HEK293 (cell line): ENCODE measurements at regions not wholly inside any gene's neighbourhood (a gene's known extent, or its start where the extent isn't known, plus 50 kb on each side); places are given as distances from the start of the nearest gene placed in this dataset.

Source experiments
- CTCF ChIA-PET: fragments of 350-600 bp; formaldehyde crosslinking; extraction: SDS; loops from one replicate; lab custom pipeline; 2021; ENCODE audit warnings: antibody characterized with exemption; lab: Yijun Ruan, JAX
- POLR2A ChIA-PET: fragments of 300-600 bp; formaldehyde crosslinking; extraction: SDS; loops from one replicate; lab custom pipeline; 2020; ENCODE audit warnings: antibody characterized with exemption, inconsistent platforms; lab: Yijun Ruan, JAX
- H3K27ac ChIP-seq: fragments of 200-500 bp; sonication (Bioruptor generic); 2 replicates; pipeline ENCODE4 v1.5.1; 2014; ENCODE audit warnings: low read depth, low read length, control low read depth, inconsistent platforms; ENCODE audit errors: extremely low read depth
- H3K36me3 ChIP-seq, 2 experiments: fragments of 200-500 bp in 1 of 2; sonication (Bioruptor generic) in 1 of 2; 1 replicate in 1 of 2; 2 replicates in 1 of 2; pipeline ENCODE4 v1.5.1; 2014 to 2017; ENCODE audit warnings: inconsistent platforms in 2 of 2, low read length in 2 of 2; ENCODE audit not compliant: control insufficient read depth in 2 of 2, insufficient read depth in 1 of 2
- H3K4me1 ChIP-seq: fragments of 200-500 bp; sonication (Bioruptor generic); 2 replicates; pipeline ENCODE4 v1.5.1; 2014; ENCODE audit warnings: mild to moderate bottlenecking, low read length, inconsistent platforms; ENCODE audit not compliant: control insufficient read depth, insufficient read depth
- H3K4me3 ChIP-seq: 2 replicates; pipeline ENCODE4 v1.5.1; 2011; ENCODE audit warnings: low read depth, mild to moderate bottlenecking, control low read depth, low read length, moderate library complexity
- H3K9me3 ChIP-seq: fragments of 200-500 bp; sonication (Bioruptor generic); 2 replicates; pipeline ENCODE4 v1.5.1; 2014; ENCODE audit warnings: low read depth, low read length, inconsistent platforms; ENCODE audit not compliant: control insufficient read depth, insufficient read depth
- GLIS1 ChIP-seq: fragments of 450-650 bp; formaldehyde crosslinking; IDR thresholded peaks from 2 replicates; pipeline ENCODE4 v1.5.1; 2016; ENCODE audit warnings: missing biosample characterization, missing genetic modification characterization
- HOXA7 ChIP-seq: sonication (generic); formaldehyde crosslinking; IDR thresholded peaks from 2 replicates; pipeline ENCODE4 v1.8.1; 2022; ENCODE audit warnings: missing genetic modification reagents, borderline replicate concordance
- KLF8 ChIP-seq: fragments of 450-650 bp; formaldehyde crosslinking; IDR thresholded peaks from 2 replicates; pipeline ENCODE4 v1.5.1; 2016; ENCODE audit warnings: missing biosample characterization, missing genetic modification characterization
- SALL2 ChIP-seq: fragments of 450-650 bp; formaldehyde crosslinking; IDR thresholded peaks from 2 replicates; pipeline ENCODE4 v1.5.0; 2017; ENCODE audit warnings: missing biosample characterization, mild to moderate bottlenecking, missing genetic modification characterization, borderline replicate concordance
- YY1 ChIP-seq: fragments of 450-650 bp; formaldehyde crosslinking; IDR thresholded peaks from 2 replicates; pipeline ENCODE4 v1.5.1; 2018; ENCODE audit warnings: missing biosample characterization, missing genetic modification characterization
- ZBTB10 ChIP-seq: fragments of 450-650 bp; formaldehyde crosslinking; IDR thresholded peaks from 2 replicates; pipeline ENCODE4 v1.5.1; 2016; ENCODE audit warnings: missing biosample characterization, missing genetic modification characterization
- ZBTB8A ChIP-seq: fragments of 450-650 bp; formaldehyde crosslinking; IDR thresholded peaks from 2 replicates; pipeline ENCODE4 v1.5.1; 2016; ENCODE audit warnings: missing biosample characterization, missing genetic modification characterization
- ZFP37 ChIP-seq: fragments of 450-650 bp; formaldehyde crosslinking; IDR thresholded peaks from 2 replicates; pipeline ENCODE4 v1.5.1; 2016; ENCODE audit warnings: missing biosample characterization, missing genetic modification characterization
- ZFP41 ChIP-seq: fragments of 450-650 bp; formaldehyde crosslinking; IDR thresholded peaks from 2 replicates; pipeline ENCODE4 v1.5.1; 2016; ENCODE audit warnings: missing biosample characterization, missing genetic modification characterization, borderline replicate concordance
- ZIC2 ChIP-seq: fragments of 450-650 bp; formaldehyde crosslinking; IDR thresholded peaks from 2 replicates; pipeline ENCODE4 v1.5.1; 2016; ENCODE audit warnings: missing biosample characterization, missing genetic modification characterization
- ZNF19 ChIP-seq: fragments of 450-650 bp; formaldehyde crosslinking; IDR thresholded peaks from 2 replicates; pipeline ENCODE4; 2016; ENCODE audit warnings: missing biosample characterization, missing genetic modification characterization, low read depth
- ZNF280D ChIP-seq: fragments of 450-650 bp; formaldehyde crosslinking; IDR thresholded peaks from 2 replicates; pipeline ENCODE4 v1.5.1; 2016; ENCODE audit warnings: missing biosample characterization, missing genetic modification characterization
- ZNF350 ChIP-seq: fragments of 450-650 bp; formaldehyde crosslinking; IDR thresholded peaks from 2 replicates; pipeline ENCODE4 v1.5.0; 2017; ENCODE audit warnings: missing biosample characterization, mild to moderate bottlenecking, missing genetic modification characterization
- ZNF366 ChIP-seq: fragments of 450-650 bp; formaldehyde crosslinking; conservative IDR thresholded peaks from 2 replicates; pipeline ENCODE4 v1.5.1; 2016; ENCODE audit warnings: missing biosample characterization, missing genetic modification characterization
- ZNF514 ChIP-seq: fragments of 450-650 bp; formaldehyde crosslinking; IDR thresholded peaks from 2 replicates; pipeline ENCODE4 v1.5.1; 2016; ENCODE audit warnings: missing biosample characterization, missing genetic modification characterization
- ZNF521 ChIP-seq: fragments of 450-650 bp; formaldehyde crosslinking; IDR thresholded peaks from 2 replicates; pipeline ENCODE4 v1.5.1; 2017; ENCODE audit warnings: missing biosample characterization, mild to moderate bottlenecking, missing genetic modification characterization
- ZNF600 ChIP-seq: fragments of 450-650 bp; formaldehyde crosslinking; IDR thresholded peaks from 2 replicates; pipeline ENCODE4 v1.5.1; 2016; ENCODE audit warnings: missing biosample characterization, missing genetic modification characterization
- ZNF747 ChIP-seq: fragments of 450-650 bp; formaldehyde crosslinking; IDR thresholded peaks from 2 replicates; pipeline ENCODE4 v1.5.1; 2016; ENCODE audit warnings: missing biosample characterization, missing genetic modification characterization
- ZNF792 ChIP-seq: fragments of 450-650 bp; formaldehyde crosslinking; IDR thresholded peaks from 2 replicates; pipeline ENCODE4 v1.5.1; 2016; ENCODE audit warnings: missing biosample characterization, missing genetic modification characterization
- ZNF830 ChIP-seq: fragments of 450-650 bp; IDR thresholded peaks from 2 replicates; pipeline ENCODE4 v1.5.0; 2018; ENCODE audit warnings: missing biosample characterization, missing genetic modification characterization, low read depth, mild to moderate bottlenecking, moderate library complexity
- TF ChIP-seq, protein P1 (sequence below): fragments of 450-650 bp; formaldehyde crosslinking; IDR thresholded peaks from 2 replicates; pipeline ENCODE4 v1.5.1; 2016; ENCODE audit warnings: missing biosample characterization, missing genetic modification characterization
- TF ChIP-seq, protein P2 (sequence below): fragments of 450-650 bp; formaldehyde crosslinking; conservative IDR thresholded peaks from 2 replicates; pipeline ENCODE4 v1.5.1; 2016; ENCODE audit warnings: low read depth, missing biosample characterization, missing genetic modification characterization

GRCh38 chr20:52309181-52309580 is 117.6 kb upstream of the ZFP64 start:
- TF ChIP-seq ZIC2 (tag by site-specific recombination), result no peak
- TF ChIP-seq ZBTB8A (tag by site-specific recombination), result no peak
- TF ChIP-seq ZFP37 (tag by site-specific recombination), result no peak
- TF ChIP-seq ZNF350 (tag by site-specific recombination), result no peak
- H3K27ac ChIP-seq, result no peak overlapping the region
- ChIA-PET CTCF (interaction anchor here (0.9 to 1.4 kb wide), 2 partner anchors 54 to 151 kb away, joined by 4 to 5 read pairs; no protein-coding TSS in a partner anchor), POLR2A (no interaction called here)
- H3K4me3 ChIP-seq, result no peak overlapping the region
- no peaks in the 10 kb centered on the region for H3K9me3 ChIP-seq
- no peaks in the 10 kb centered on the region for H3K4me1 ChIP-seq
- H3K36me3 ChIP-seq, result no peaks in the 10 kb centered on the region

GRCh38 chr20:52306477-52306876 is 114.9 kb upstream of the ZFP64 start:
- no peak for TF ChIP-seq GLIS1
- no peak for TF ChIP-seq ZBTB10
- TF ChIP-seq YY1 (tag by site-specific recombination), result no peak
- no peak for TF ChIP-seq ZNF280D (tag by site-specific recombination)
- Histone ChIP-seq H3K4me3 (no peak overlapping the region), H3K27ac (no peak overlapping the region), H3K4me1 (no peaks in the 10 kb centered on the region), H3K36me3 (no peaks in the 10 kb centered on the region), H3K9me3 (no peaks in the 10 kb centered on the region)
- ChIA-PET POLR2A (no interaction called here), CTCF (no interaction called here)

DNA sequence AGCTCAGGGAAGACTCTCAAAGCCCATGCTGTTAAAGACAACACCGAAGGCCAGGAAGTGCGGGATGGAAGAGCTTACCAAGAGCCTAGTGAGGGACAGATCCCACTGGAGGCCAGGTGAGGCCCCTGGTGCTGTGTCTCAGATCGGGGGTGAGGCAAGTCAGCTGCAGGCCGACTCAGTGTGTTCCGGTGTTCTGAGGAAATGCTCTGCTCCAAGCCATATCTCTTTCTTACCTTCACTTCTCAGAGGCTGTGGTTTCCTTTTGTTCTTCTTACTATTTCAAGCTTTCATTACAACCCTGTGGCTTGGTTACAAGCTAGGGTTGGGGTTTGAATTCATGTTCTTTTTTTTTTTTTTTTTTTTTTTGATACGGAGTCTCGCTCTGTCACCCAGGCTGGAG is 114.3 kb upstream of the ZFP64 start:
- H3K4me3 ChIP-seq, result no peak overlapping the region
- H3K27ac ChIP-seq, result no peak overlapping the region
- TF ChIP-seq SALL2, result no peak
- no peak for TF ChIP-seq ZNF600 (tag by site-specific recombination)
- TF ChIP-seq ZNF747 (tag by site-specific recombination), result no peak
- TF ChIP-seq, protein P1, sequence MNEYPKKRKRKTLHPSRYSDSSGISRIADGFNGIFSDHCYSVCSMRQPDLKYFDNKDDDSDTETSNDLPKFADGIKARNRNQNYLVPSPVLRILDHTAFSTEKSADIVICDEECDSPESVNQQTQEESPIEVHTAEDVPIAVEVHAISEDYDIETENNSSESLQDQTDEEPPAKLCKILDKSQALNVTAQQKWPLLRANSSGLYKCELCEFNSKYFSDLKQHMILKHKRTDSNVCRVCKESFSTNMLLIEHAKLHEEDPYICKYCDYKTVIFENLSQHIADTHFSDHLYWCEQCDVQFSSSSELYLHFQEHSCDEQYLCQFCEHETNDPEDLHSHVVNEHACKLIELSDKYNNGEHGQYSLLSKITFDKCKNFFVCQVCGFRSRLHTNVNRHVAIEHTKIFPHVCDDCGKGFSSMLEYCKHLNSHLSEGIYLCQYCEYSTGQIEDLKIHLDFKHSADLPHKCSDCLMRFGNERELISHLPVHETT, result no peak
- TF ChIP-seq ZNF19 (tag by site-specific recombination), result no peak
- no peak for TF ChIP-seq ZNF792 (tag by site-specific recombination)
- TF ChIP-seq ZNF366 (tag by site-specific recombination), result no peak
- no peak for TF ChIP-seq ZNF521 (tag by site-specific recombination)
- TF ChIP-seq ZNF830 (tag by site-specific recombination), result no peak
- TF ChIP-seq ZFP41 (tag by site-specific recombination), result no peak
- no peak for TF ChIP-seq HOXA7 (CRISPR knock-in tag)
- TF ChIP-seq ZNF514 (tag by site-specific recombination), result no peak
- TF ChIP-seq, protein P2, sequence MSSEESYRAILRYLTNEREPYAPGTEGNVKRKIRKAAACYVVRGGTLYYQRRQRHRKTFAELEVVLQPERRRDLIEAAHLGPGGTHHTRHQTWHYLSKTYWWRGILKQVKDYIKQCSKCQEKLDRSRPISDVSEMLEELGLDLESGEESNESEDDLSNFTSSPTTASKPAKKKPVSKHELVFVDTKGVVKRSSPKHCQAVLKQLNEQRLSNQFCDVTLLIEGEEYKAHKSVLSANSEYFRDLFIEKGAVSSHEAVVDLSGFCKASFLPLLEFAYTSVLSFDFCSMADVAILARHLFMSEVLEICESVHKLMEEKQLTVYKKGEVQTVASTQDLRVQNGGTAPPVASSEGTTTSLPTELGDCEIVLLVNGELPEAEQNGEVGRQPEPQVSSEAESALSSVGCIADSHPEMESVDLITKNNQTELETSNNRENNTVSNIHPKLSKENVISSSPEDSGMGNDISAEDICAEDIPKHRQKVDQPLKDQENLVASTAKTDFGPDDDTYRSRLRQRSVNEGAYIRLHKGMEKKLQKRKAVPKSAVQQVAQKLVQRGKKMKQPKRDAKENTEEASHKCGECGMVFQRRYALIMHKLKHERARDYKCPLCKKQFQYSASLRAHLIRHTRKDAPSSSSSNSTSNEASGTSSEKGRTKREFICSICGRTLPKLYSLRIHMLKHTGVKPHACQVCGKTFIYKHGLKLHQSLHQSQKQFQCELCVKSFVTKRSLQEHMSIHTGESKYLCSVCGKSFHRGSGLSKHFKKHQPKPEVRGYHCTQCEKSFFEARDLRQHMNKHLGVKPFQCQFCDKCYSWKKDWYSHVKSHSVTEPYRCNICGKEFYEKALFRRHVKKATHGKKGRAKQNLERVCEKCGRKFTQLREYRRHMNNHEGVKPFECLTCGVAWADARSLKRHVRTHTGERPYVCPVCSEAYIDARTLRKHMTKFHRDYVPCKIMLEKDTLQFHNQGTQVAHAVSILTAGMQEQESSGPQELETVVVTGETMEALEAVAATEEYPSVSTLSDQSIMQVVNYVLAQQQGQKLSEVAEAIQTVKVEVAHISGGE (tag by site-specific recombination), result no peak
- TF ChIP-seq KLF8 (tag by site-specific recombination), result no peak
- no peaks in the 10 kb centered on the region for H3K36me3 ChIP-seq
- ChIA-PET POLR2A (interaction anchor here (0.5 kb wide), 1 partner anchor 1129 kb away, joined by 3 read pairs; no protein-coding TSS in a partner anchor), CTCF (no interaction called here)
- H3K9me3 ChIP-seq, result no peaks in the 10 kb centered on the region
- H3K4me1 ChIP-seq, result no peaks in the 10 kb centered on the region
